ENCODE measurements at regions not wholly inside any gene's neighbourhood (a gene's known extent, or its start where the extent isn't known, plus 50 kb on each side); places are given as distances from the start of the nearest gene placed in this dataset.
"Not testable (repeated sequence)": the region's sequence is repeated elsewhere in the genome, so short reads cannot be mapped to it uniquely, and the experiment has no call there.

- DNase-seq = no peak
Measured at GRCh38 chr5:102048940-102049339, 247.1 kb downstream of the SLCO4C1 start.

- DNase-seq = not testable (repeated sequence)
Measured at GRCh38 chr5:102047073-102047472, 249.0 kb downstream of the SLCO4C1 start.

- DNase-seq = no peak
Measured at GRCh38 chr5:102040326-102040725, 255.8 kb downstream of the SLCO4C1 start.

GRCh38 chr5:102036927-102037326, 259.2 kb downstream of the SLCO4C1 start:
- DNase-seq = no peak

- no peak for DNase-seq
Measured at GRCh38 chr5:102031711-102032110, 264.4 kb downstream of the SLCO4C1 start.

- DNase-seq = no peak
Measured at GRCh38 chr5:102018690-102019089, 277.4 kb downstream of the SLCO4C1 start.

- no peak for DNase-seq
Measured at GRCh38 chr5:102018279-102018678, 277.8 kb downstream of the SLCO4C1 start.

GRCh38 chr5:102014371-102014770, 281.7 kb downstream of the SLCO4C1 start:
- DNase-seq = no peak

- DNase-seq = no peak
Measured at GRCh38 chr5:102010644-102011043, 285.4 kb downstream of the SLCO4C1 start.

GRCh38 chr5:101997235-101997634, 298.8 kb downstream of the SLCO4C1 start:
- DNase-seq = no peak

GRCh38 chr5:101995585-101995984, 300.5 kb downstream of the SLCO4C1 start:
- no peak for DNase-seq

GRCh38 chr5:101991486-101991885, 304.6 kb downstream of the SLCO4C1 start:
- no peak for DNase-seq

GRCh38 chr5:101989659-101990058, 306.4 kb downstream of the SLCO4C1 start:
- DNase-seq = no peak

GRCh38 chr5:101977729-101978345, 318.2 kb downstream of the SLCO4C1 start:
- DNase-seq = no peak

- DNase-seq = no peak
Measured at GRCh38 chr5:101976933-101977332, 319.2 kb downstream of the SLCO4C1 start.

GRCh38 chr5:101969742-101970141, 326.3 kb downstream of the SLCO4C1 start:
- no peak for DNase-seq

- DNase-seq = no peak
Measured at GRCh38 chr5:101966476-101966875, 329.6 kb downstream of the SLCO4C1 start.

- DNase-seq = no peak
Measured at GRCh38 chr5:101955891-101956290, 340.2 kb downstream of the SLCO4C1 start.

- no peak for DNase-seq
Measured at GRCh38 chr5:101950019-101950418, 346.1 kb downstream of the SLCO4C1 start.

- DNase-seq = no peak
Measured at GRCh38 chr5:101948615-101949014, 347.5 kb downstream of the SLCO4C1 start.

GRCh38 chr5:101943784-101944183, 352.3 kb downstream of the SLCO4C1 start:
- DNase-seq = no peak

GRCh38 chr5:101942321-101942882, 353.7 kb downstream of the SLCO4C1 start:
- DNase-seq = no peak

GRCh38 chr5:101937041-101937440, 359.0 kb downstream of the SLCO4C1 start:
- DNase-seq = no peak

GRCh38 chr5:101935086-101935485, 361.0 kb downstream of the SLCO4C1 start:
- DNase-seq = no peak

- no peak for DNase-seq
Measured at GRCh38 chr5:101932599-101932998, 363.5 kb downstream of the SLCO4C1 start.
